ENCODE measurements at regions not wholly inside any gene's neighbourhood (a gene's known extent, or its start where the extent isn't known, plus 50 kb on each side); places are given as distances from the start of the nearest gene placed in this dataset.
A peak's percentile ranks its signal among the peaks of the same experiment; 100 is the strongest.
"Not testable (repeated sequence)": the region's sequence is repeated elsewhere in the genome, so short reads cannot be mapped to it uniquely, and the experiment has no call there.

- DNase-seq (no peak), ATAC-seq (no peak)
Measured at GRCh38 chr4:155591738-155592143, 74.9 kb upstream of the GUCY1A1 start.

- DNase-seq = no peak
- ATAC-seq = no peak
Measured at GRCh38 chr4:155590796-155591585, 75.7 kb upstream of the GUCY1A1 start.

- DNase-seq (no peak), ATAC-seq (no peak)
Measured at GRCh38 chr4:155588437-155588836, 78.2 kb upstream of the GUCY1A1 start.

GRCh38 chr4:155587766-155588165 is 78.9 kb upstream of the GUCY1A1 start:
- no peak for ATAC-seq
- DNase-seq = no peak

GRCh38 chr4:155582971-155583437 is 83.6 kb upstream of the GUCY1A1 start:
- ATAC-seq = peak; percentile 81
- no peak for DNase-seq

GRCh38 chr4:155582041-155582440 is 84.6 kb upstream of the GUCY1A1 start:
- no peak for ATAC-seq
- no peak for DNase-seq

- DNase-seq (no peak), ATAC-seq (no peak)
Measured at GRCh38 chr4:155578726-155579370, 87.8 kb upstream of the GUCY1A1 start.

GRCh38 chr4:155578219-155578618 is 88.4 kb upstream of the GUCY1A1 start:
- ATAC-seq = no peak
- no peak for DNase-seq

- ATAC-seq, DNase-seq: not testable (repeated sequence)
Measured at GRCh38 chr4:155574329-155574728, 92.3 kb upstream of the GUCY1A1 start.

GRCh38 chr4:155573126-155573525 is 93.5 kb upstream of the GUCY1A1 start:
- ATAC-seq (no peak), DNase-seq (no peak)

GRCh38 chr4:155572106-155572703 is 94.4 kb upstream of the GUCY1A1 start:
- no peak for DNase-seq
- no peak for ATAC-seq

- no peak for ATAC-seq
- DNase-seq = no peak
Measured at GRCh38 chr4:155571184-155571944, 95.3 kb upstream of the GUCY1A1 start.

- ATAC-seq (no peak), DNase-seq (no peak)
Measured at GRCh38 chr4:155570661-155571060, 96.0 kb upstream of the GUCY1A1 start.

GRCh38 chr4:155569960-155570515 is 96.6 kb upstream of the GUCY1A1 start:
- DNase-seq = no peak
- ATAC-seq = no peak

GRCh38 chr4:155569471-155569870 is 97.2 kb upstream of the GUCY1A1 start:
- no peak for DNase-seq
- ATAC-seq = no peak

- ATAC-seq (no peak), DNase-seq (no peak)
Measured at GRCh38 chr4:155568641-155569220, 97.9 kb upstream of the GUCY1A1 start.

GRCh38 chr4:155566354-155566753 is 100.3 kb upstream of the GUCY1A1 start:
- no peak for DNase-seq

GRCh38 chr4:155565776-155566175 is 100.9 kb upstream of the GUCY1A1 start:
- DNase-seq (no peak), ATAC-seq (no peak)

More at GRCh38 chr4:155566354-155566753, 100.3 kb upstream of the GUCY1A1 start:
- ATAC-seq = no peak

GRCh38 chr4:155565330-155565729 is 101.3 kb upstream of the GUCY1A1 start:
- DNase-seq (no peak), ATAC-seq (no peak)

GRCh38 chr4:155564880-155565279 is 101.8 kb upstream of the GUCY1A1 start:
- DNase-seq = no peak
- no peak for ATAC-seq

- DNase-seq = no peak
- no peak for ATAC-seq
Measured at GRCh38 chr4:155564086-155564485, 102.6 kb upstream of the GUCY1A1 start.

GRCh38 chr4:155559915-155560314 is 106.7 kb upstream of the GUCY1A1 start:
- DNase-seq (no peak), ATAC-seq (no peak)
